NCI-H1105 treated with DMSO at 0.1 percent for 48 hours (cell line): ENCODE measurements at regions not wholly inside any gene's neighbourhood (a gene's known extent, or its start where the extent isn't known, plus 50 kb on each side); places are given as distances from the start of the nearest gene placed in this dataset.

Experiments used
- DNase-seq: peaks from one replicate; lab custom pipeline; 2025; lab: John Stamatoyannopoulos, UW

GRCh38 chr2:163541943-163542342 lies 193.9 kb downstream of the FIGN start:
- no peak for DNase-seq

GRCh38 chr2:163541495-163541894 lies 194.3 kb downstream of the FIGN start:
- DNase-seq, result no peak

GRCh38 chr2:163528640-163529217 lies 207.1 kb downstream of the FIGN start:
- no peak for DNase-seq

GRCh38 chr2:163527381-163527780 lies 208.4 kb downstream of the FIGN start:
- DNase-seq, result no peak

GRCh38 chr2:163518762-163519161 lies 217.0 kb downstream of the FIGN start:
- no peak for DNase-seq

- no peak for DNase-seq
Observed at GRCh38 chr2:163515836-163516235, 220.0 kb downstream of the FIGN start.

GRCh38 chr2:163505281-163505680 lies 230.5 kb downstream of the FIGN start:
- DNase-seq, result no peak

- no peak for DNase-seq
Observed at GRCh38 chr2:163493359-163494298, 242.2 kb downstream of the FIGN start.

- no peak for DNase-seq
Observed at GRCh38 chr2:163491850-163492249, 244.0 kb downstream of the FIGN start.

- DNase-seq, result no peak
Observed at GRCh38 chr2:163490281-163490680, 245.5 kb downstream of the FIGN start.

- DNase-seq, result no peak
Observed at GRCh38 chr2:163481515-163481914, 254.3 kb downstream of the FIGN start.

GRCh38 chr2:163479599-163479998 lies 256.2 kb downstream of the FIGN start:
- no peak for DNase-seq

GRCh38 chr2:163475815-163476214 lies 260.0 kb downstream of the FIGN start:
- DNase-seq, result no peak

GRCh38 chr2:163474889-163475288 lies 260.9 kb downstream of the FIGN start:
- no peak for DNase-seq

GRCh38 chr2:163474319-163474744 lies 261.5 kb downstream of the FIGN start:
- no peak for DNase-seq

- DNase-seq, result peak; percentile 4
Observed at GRCh38 chr2:163471947-163472346, 263.9 kb downstream of the FIGN start.

GRCh38 chr2:163469561-163469962 lies 266.2 kb downstream of the FIGN start:
- no peak for DNase-seq

- peak; percentile 41 for DNase-seq
Observed at GRCh38 chr2:163467251-163467630, 268.6 kb downstream of the FIGN start.

GRCh38 chr2:163466331-163467250 lies 269.2 kb downstream of the FIGN start:
- peak; percentile 50 for DNase-seq

- DNase-seq, result peak; percentile 91
Observed at GRCh38 chr2:163465440-163465839, 270.4 kb downstream of the FIGN start.

GRCh38 chr2:163463411-163463810 lies 272.4 kb downstream of the FIGN start:
- DNase-seq, result no peak

- DNase-seq, result peak; percentile 10
Observed at GRCh38 chr2:163462993-163463392, 272.8 kb downstream of the FIGN start.
